ENCODE measurements at regions not wholly inside any gene's neighbourhood (a gene's known extent, or its start where the extent isn't known, plus 50 kb on each side); places are given as distances from the start of the nearest gene placed in this dataset.

DNA sequence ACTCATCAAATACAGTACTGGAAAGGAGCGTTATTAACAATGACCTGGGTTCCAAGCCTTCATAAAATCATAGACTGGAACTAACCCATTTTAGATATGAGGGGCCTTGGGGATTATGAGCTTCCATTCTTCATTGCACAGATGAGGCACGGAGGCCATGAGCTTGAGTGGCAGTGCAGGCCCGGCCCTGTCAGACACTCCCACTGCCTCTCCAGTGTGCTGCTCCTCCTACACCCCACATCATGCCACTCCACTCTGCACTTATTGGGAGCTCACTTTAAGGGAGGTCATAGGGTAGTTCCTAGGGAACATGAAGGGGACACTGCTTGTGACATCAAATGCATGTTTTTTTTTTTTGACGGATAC is 77.9 kb downstream of the TSN start:
- TF ChIP-seq, protein P1, sequence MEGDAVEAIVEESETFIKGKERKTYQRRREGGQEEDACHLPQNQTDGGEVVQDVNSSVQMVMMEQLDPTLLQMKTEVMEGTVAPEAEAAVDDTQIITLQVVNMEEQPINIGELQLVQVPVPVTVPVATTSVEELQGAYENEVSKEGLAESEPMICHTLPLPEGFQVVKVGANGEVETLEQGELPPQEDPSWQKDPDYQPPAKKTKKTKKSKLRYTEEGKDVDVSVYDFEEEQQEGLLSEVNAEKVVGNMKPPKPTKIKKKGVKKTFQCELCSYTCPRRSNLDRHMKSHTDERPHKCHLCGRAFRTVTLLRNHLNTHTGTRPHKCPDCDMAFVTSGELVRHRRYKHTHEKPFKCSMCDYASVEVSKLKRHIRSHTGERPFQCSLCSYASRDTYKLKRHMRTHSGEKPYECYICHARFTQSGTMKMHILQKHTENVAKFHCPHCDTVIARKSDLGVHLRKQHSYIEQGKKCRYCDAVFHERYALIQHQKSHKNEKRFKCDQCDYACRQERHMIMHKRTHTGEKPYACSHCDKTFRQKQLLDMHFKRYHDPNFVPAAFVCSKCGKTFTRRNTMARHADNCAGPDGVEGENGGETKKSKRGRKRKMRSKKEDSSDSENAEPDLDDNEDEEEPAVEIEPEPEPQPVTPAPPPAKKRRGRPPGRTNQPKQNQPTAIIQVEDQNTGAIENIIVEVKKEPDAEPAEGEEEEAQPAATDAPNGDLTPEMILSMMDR (IDR thresholded peaks at IDR 0.05) = no peak
- TF ChIP-seq EZH2 (IDR thresholded peaks at IDR 0.05) = no peak

All from neural progenitor cell (in vitro differentiated cells).